ENCODE measurements at regions not wholly inside any gene's neighbourhood (a gene's known extent, or its start where the extent isn't known, plus 50 kb on each side); places are given as distances from the start of the nearest gene placed in this dataset.
"Not testable (repeated sequence)": the region's sequence is repeated elsewhere in the genome, so short reads cannot be mapped to it uniquely, and the experiment has no call there.

DNA sequence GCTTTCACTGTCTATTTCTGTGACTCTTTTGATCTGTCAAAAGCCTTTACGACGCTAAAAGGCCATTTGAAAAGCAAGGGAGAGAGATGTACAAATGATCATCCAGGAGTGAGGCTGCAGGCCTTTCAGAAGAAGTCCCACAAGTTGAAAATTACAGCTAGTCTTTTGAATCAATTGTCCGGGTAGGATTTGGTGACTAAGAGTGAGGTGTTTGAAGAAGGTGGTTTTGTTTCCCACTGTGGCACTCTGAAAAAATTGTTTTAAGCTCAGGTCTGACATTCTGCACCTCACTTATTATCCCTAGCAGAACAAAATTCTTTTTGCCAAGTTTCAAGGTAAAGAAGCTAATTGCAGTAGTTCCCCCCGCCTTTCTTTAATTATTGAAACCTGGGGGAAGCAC, 50.8 kb upstream of the TMEM108 start:
- Histone ChIP-seq H3K27ac (ENCODE audit: low read depth, low read length) (no peak overlapping the region), H3K36me3 (ENCODE audit: control insufficient read depth, insufficient read depth, low read length) (no peaks in the 10 kb centered on the region), H3K9ac (ENCODE audit: low read depth, low read length) (no peak overlapping the region), H3K9me3 (ENCODE audit: control insufficient read depth, insufficient read depth, low read length) (no peaks in the 10 kb centered on the region), H3K4me3 (ENCODE audit: low read depth, low read length) (no peak overlapping the region), H3K4me1 (ENCODE audit: control insufficient read depth, insufficient read depth, low read length) (no peaks in the 10 kb centered on the region), H3K27me3 (ENCODE audit: control insufficient read depth, insufficient read depth, low read length) (no peaks in the 10 kb centered on the region)

DNA sequence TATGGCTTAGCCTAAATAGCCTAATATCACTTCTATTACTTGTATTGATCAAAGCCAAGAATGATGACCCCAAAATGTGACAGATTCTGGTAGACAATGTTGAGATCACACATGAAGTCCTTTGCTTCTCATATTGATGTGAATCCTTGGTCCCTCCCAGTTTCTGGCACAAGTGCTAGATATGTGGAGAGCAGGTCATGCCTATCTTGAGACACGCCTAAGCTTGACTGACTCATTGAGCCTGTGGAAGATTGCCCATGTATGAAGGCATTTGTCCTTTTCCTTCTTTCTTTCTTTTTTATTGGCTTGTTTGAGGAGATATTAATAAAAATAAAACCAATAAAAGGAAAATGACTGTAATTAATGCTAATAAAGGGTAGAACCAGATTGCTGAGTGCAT, 54.0 kb upstream of the TMEM108 start:
- Histone ChIP-seq H3K4me1 (ENCODE audit: control insufficient read depth, insufficient read depth, low read length) (no peaks in the 10 kb centered on the region), H3K36me3 (ENCODE audit: control insufficient read depth, insufficient read depth, low read length) (no peaks in the 10 kb centered on the region), H3K9me3 (ENCODE audit: control insufficient read depth, insufficient read depth, low read length) (no peaks in the 10 kb centered on the region), H3K9ac (ENCODE audit: low read depth, low read length) (no peak overlapping the region), H3K4me3 (ENCODE audit: low read depth, low read length) (no peak overlapping the region), H3K27ac (ENCODE audit: low read depth, low read length) (no peak overlapping the region), H3K27me3 (ENCODE audit: control insufficient read depth, insufficient read depth, low read length) (no peaks in the 10 kb centered on the region)

DNA sequence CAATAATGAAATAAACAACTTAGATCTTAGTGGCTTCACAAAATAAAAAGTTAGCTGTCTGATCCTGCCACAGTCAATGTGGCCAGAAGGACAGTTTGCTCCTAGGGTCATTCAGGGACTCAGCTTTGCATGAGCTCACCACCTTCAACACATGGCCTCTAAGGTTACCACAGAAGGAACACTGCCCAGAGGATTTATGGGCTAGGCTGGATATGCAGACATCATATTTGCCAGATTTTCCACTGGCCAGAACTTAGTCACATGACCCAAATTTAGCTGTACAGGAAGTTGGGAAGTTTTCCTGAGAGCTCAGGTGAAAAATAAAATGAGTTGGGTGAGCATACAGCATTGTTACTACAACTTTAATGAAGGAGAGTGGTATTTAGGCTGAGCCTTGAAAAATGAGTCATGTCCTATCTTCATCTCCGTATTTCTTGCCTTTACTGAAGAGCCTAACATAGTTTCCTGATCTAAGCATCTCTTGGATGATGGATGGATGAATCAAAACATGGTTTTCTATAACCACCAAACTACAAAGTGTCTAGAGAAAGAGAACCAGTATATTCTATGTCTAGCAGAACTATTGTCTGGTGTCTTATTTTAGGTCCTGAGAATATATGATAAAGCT, 54.9 kb upstream of the TMEM108 start:
- Histone ChIP-seq H3K9me3 (ENCODE audit: control insufficient read depth, insufficient read depth, low read length) (no peaks in the 10 kb centered on the region), H3K4me1 (ENCODE audit: control insufficient read depth, insufficient read depth, low read length) (no peaks in the 10 kb centered on the region), H3K36me3 (ENCODE audit: control insufficient read depth, insufficient read depth, low read length) (no peaks in the 10 kb centered on the region), H3K27ac (ENCODE audit: low read depth, low read length) (no peak overlapping the region), H3K9ac (ENCODE audit: low read depth, low read length) (no peak overlapping the region), H3K4me3 (ENCODE audit: low read depth, low read length) (no peak overlapping the region), H3K27me3 (ENCODE audit: control insufficient read depth, insufficient read depth, low read length) (no peaks in the 10 kb centered on the region)

DNA sequence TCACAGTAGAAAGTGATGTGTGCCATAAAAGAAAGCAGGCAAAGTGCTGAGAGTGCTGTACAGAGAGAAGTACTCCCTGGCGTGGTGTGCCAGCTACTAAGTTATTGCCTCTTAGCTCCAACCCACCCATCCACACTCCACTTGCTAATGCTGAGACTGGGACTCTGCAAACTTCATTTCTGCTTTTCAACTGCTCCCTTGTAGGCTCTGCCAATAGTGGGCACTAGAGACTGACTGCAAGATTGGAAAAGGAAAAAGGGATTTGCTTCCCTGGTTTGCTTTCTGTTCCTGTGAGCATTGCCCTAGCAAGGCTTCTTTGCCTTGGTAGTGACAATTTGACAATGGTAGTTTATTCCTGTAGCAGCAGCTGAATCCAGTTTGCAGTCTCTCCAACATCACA, 56.5 kb upstream of the TMEM108 start:
- no peaks in the 10 kb centered on the region for H3K27me3 ChIP-seq (ENCODE audit: control insufficient read depth, insufficient read depth, low read length)
- no peaks in the 10 kb centered on the region for H3K4me1 ChIP-seq (ENCODE audit: control insufficient read depth, insufficient read depth, low read length)
- H3K36me3 ChIP-seq (ENCODE audit: control insufficient read depth, insufficient read depth, low read length) = no peaks in the 10 kb centered on the region
- H3K9me3 ChIP-seq (ENCODE audit: control insufficient read depth, insufficient read depth, low read length) = no peaks in the 10 kb centered on the region
- H3K27ac ChIP-seq (ENCODE audit: low read depth, low read length) = no peak overlapping the region
- no peak overlapping the region for H3K4me3 ChIP-seq (ENCODE audit: low read depth, low read length)
- H3K9ac ChIP-seq (ENCODE audit: low read depth, low read length) = no peak overlapping the region

DNA sequence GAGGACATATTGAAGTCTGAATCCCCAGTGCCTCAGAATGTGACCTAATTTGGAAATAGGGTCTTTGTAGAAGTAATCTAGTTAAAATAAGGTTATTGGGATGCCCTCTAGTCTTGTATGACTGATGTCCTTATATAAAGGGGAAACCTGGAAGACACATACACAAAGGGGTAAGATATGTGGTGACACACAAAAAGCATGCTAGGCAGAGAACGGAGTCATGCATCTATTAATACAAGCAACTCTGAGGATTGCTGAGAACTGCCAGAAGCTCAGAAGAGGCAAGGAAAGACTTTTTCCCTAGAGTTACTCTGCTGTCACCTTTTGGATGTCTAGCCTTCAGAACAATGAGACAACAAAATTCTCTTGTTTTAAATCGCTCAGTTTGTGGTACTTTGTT, 58.1 kb upstream of the TMEM108 start:
- Histone ChIP-seq H3K9me3 (ENCODE audit: control insufficient read depth, insufficient read depth, low read length) (no peaks in the 10 kb centered on the region), H3K36me3 (ENCODE audit: control insufficient read depth, insufficient read depth, low read length) (no peaks in the 10 kb centered on the region), H3K27me3 (ENCODE audit: control insufficient read depth, insufficient read depth, low read length) (no peaks in the 10 kb centered on the region), H3K4me1 (ENCODE audit: control insufficient read depth, insufficient read depth, low read length) (no peaks in the 10 kb centered on the region), H3K9ac (ENCODE audit: low read depth, low read length) (no peak overlapping the region), H3K27ac (ENCODE audit: low read depth, low read length) (no peak overlapping the region), H3K4me3 (ENCODE audit: low read depth, low read length) (no peak overlapping the region)

DNA sequence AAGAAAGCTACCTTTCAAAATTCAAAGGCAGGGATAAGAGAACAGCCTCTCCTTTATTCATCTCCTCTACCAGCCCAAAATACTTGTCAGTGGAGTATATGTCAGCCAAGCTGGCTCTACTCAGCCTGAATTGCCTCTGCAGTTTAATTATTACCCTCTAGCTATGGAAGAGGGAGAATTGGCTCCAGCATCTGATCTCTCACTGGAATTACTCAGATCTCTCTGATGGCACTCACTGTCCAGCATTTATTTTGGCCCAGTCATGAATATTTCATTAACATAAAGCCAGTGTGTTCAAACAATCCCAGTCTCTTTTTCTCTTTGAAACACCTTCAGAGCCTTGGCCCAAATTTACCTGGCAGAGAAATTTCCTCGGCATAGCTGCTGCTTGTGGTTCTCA, 58.6 kb upstream of the TMEM108 start:
- Histone ChIP-seq H3K9ac (ENCODE audit: low read depth, low read length) (no peak overlapping the region), H3K4me3 (ENCODE audit: low read depth, low read length) (no peak overlapping the region), H3K9me3 (ENCODE audit: control insufficient read depth, insufficient read depth, low read length) (no peaks in the 10 kb centered on the region), H3K27ac (ENCODE audit: low read depth, low read length) (no peak overlapping the region), H3K36me3 (ENCODE audit: control insufficient read depth, insufficient read depth, low read length) (no peaks in the 10 kb centered on the region), H3K4me1 (ENCODE audit: control insufficient read depth, insufficient read depth, low read length) (no peaks in the 10 kb centered on the region), H3K27me3 (ENCODE audit: control insufficient read depth, insufficient read depth, low read length) (no peaks in the 10 kb centered on the region)

DNA sequence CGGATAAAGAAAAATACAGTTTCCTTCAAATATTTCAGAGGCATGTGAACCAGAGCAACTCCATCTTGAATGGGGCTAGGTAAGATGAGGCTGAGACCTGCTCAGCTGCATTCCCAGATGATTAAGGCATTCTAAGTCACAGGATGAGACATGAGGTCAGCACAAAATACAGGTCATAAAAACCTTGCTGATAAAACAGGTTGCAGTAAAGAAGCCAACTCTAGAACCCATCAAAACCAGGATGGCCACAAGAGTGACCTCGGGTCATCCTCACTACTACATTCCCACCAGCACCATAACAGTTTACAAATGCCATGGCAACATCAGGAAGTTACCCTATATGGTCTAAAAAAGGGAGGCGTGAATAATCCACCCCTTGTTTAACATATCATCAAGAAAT, 59.2 kb upstream of the TMEM108 start:
- not testable (repeated sequence) for H3K27ac ChIP-seq (ENCODE audit: low read depth, low read length); H3K9ac ChIP-seq (ENCODE audit: low read depth, low read length); H3K9me3 ChIP-seq (ENCODE audit: control insufficient read depth, insufficient read depth, low read length); H3K27me3 ChIP-seq (ENCODE audit: control insufficient read depth, insufficient read depth, low read length); H3K4me3 ChIP-seq (ENCODE audit: low read depth, low read length); H3K36me3 ChIP-seq (ENCODE audit: control insufficient read depth, insufficient read depth, low read length); H3K4me1 ChIP-seq (ENCODE audit: control insufficient read depth, insufficient read depth, low read length)

DNA sequence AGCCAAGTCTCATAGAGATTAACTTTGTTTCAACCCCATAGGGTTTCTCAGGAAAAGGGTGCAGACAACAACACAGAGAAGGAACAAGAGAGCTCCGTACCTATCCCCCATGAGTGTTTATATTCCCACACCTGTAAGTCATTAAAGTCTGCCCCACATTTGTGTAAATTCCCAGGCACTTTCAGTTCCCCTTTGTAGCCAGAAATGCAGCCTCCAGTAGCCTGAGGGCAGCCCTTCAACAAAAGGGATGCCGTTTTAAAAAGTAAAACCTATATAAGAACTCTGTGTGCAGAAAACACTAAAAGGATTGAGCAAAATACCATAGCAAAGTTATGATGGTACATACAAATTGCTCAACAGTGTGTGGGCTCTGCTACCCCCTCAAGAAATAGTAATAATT, 59.7 kb upstream of the TMEM108 start:
- H3K4me3 ChIP-seq (ENCODE audit: low read depth, low read length) = no peak overlapping the region

DNA sequence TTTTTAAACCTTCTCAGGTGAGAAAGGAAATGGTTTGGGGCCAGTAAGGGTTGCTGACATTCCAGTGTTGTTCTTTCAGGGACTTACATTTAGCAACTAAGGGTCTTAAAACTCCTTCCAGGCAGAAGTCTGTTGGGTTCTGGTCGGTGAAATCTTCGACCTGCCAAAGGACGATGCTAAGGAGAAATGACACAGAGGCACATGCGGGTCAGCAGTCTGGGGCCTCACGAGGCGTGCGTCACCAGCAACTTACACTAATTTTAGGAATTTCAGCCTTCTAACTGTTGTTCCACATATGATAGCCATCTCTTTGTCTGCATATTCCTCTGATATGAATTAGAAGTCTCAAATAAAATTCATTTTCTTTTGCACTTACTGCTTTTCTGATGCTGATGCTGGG, 64.1 kb upstream of the TMEM108 start:
- Histone ChIP-seq H3K9ac (ENCODE audit: low read depth, low read length) (no peak overlapping the region), H3K36me3 (ENCODE audit: control insufficient read depth, insufficient read depth, low read length) (no peaks in the 10 kb centered on the region), H3K4me1 (ENCODE audit: control insufficient read depth, insufficient read depth, low read length) (no peaks in the 10 kb centered on the region), H3K4me3 (ENCODE audit: low read depth, low read length) (no peak overlapping the region), H3K27ac (ENCODE audit: low read depth, low read length) (no peak overlapping the region), H3K9me3 (ENCODE audit: control insufficient read depth, insufficient read depth, low read length) (no peaks in the 10 kb centered on the region), H3K27me3 (ENCODE audit: control insufficient read depth, insufficient read depth, low read length) (no peaks in the 10 kb centered on the region)

More for the DNA sequence above, 59.7 kb upstream of the TMEM108 start:
- H3K27ac ChIP-seq (ENCODE audit: low read depth, low read length) = no peak overlapping the region
- H3K9me3 ChIP-seq (ENCODE audit: control insufficient read depth, insufficient read depth, low read length) = no peaks in the 10 kb centered on the region
- H3K4me1 ChIP-seq (ENCODE audit: control insufficient read depth, insufficient read depth, low read length) = no peaks in the 10 kb centered on the region
- no peak overlapping the region for H3K9ac ChIP-seq (ENCODE audit: low read depth, low read length)
- no peaks in the 10 kb centered on the region for H3K27me3 ChIP-seq (ENCODE audit: control insufficient read depth, insufficient read depth, low read length)
- no peaks in the 10 kb centered on the region for H3K36me3 ChIP-seq (ENCODE audit: control insufficient read depth, insufficient read depth, low read length)

DNA sequence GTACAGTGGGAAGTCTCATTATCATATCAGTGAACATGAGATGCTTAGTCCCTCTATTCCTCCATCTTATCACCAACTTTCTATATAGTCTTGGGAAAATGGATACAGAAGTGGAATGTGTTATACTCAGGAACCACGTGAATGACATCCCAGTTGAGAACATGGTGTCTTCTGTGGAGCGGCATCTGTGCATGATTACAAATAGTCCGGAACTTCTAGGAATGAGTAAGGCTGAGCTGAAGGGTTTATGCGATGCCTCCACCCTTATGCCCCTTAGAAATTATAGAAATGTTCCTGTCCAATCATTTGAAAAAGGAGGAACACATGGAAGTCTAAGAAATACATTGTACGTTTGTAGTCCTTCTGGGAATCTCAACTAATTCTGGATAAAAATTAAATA, 64.8 kb upstream of the TMEM108 start:
- no peaks in the 10 kb centered on the region for H3K9me3 ChIP-seq (ENCODE audit: control insufficient read depth, insufficient read depth, low read length)
- no peak overlapping the region for H3K27ac ChIP-seq (ENCODE audit: low read depth, low read length)
- H3K27me3 ChIP-seq (ENCODE audit: control insufficient read depth, insufficient read depth, low read length) = no peaks in the 10 kb centered on the region
- no peak overlapping the region for H3K4me3 ChIP-seq (ENCODE audit: low read depth, low read length)
- no peak overlapping the region for H3K9ac ChIP-seq (ENCODE audit: low read depth, low read length)
- no peaks in the 10 kb centered on the region for H3K4me1 ChIP-seq (ENCODE audit: control insufficient read depth, insufficient read depth, low read length)
- no peaks in the 10 kb centered on the region for H3K36me3 ChIP-seq (ENCODE audit: control insufficient read depth, insufficient read depth, low read length)

DNA sequence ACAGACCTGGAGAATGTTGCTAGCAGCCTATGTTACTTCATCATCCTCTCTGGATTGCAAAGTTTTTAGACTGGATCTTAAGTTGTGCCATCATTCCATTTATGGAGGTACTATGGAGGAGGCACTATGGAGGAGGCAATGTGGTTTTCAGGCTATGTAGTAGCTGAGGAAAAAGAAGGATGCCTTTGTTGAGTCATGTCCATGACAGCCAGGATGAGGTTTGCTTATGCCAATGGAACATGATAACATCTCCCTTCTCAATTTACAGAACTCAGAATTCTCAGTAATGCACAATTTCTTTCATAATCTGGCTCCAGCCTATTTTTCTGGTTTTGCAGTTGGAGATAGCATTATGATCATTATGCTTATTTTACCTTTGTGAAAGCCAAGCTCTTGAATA, 65.9 kb upstream of the TMEM108 start:
- no peaks in the 10 kb centered on the region for H3K27me3 ChIP-seq (ENCODE audit: control insufficient read depth, insufficient read depth, low read length)
- no peaks in the 10 kb centered on the region for H3K9me3 ChIP-seq (ENCODE audit: control insufficient read depth, insufficient read depth, low read length)
- H3K27ac ChIP-seq (ENCODE audit: low read depth, low read length) = no peak overlapping the region
- H3K4me3 ChIP-seq (ENCODE audit: low read depth, low read length) = no peak overlapping the region
- no peak overlapping the region for H3K9ac ChIP-seq (ENCODE audit: low read depth, low read length)
- no peaks in the 10 kb centered on the region for H3K4me1 ChIP-seq (ENCODE audit: control insufficient read depth, insufficient read depth, low read length)
- no peaks in the 10 kb centered on the region for H3K36me3 ChIP-seq (ENCODE audit: control insufficient read depth, insufficient read depth, low read length)

DNA sequence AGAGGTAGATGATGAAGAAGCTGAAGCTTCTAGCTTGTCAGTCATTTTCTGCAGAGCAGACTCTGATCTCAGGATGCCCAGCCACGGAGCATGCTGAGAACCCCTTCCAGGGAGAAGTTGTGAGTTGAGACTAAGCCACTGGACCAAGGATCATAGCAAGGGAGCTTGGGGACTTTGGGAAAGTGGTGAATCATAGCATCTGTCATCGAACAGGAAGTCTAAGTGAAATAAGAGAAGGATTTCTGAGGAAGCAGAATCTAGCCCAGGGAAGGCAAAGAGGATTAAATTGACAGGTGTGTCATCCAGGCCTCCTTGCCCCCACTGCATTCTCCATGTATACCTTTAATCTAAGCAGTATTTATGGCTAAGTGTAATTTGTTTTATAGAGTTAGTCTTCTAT, 71.8 kb upstream of the TMEM108 start:
- H3K9ac ChIP-seq (ENCODE audit: low read depth, low read length) = no peak overlapping the region
- H3K27me3 ChIP-seq (ENCODE audit: control insufficient read depth, insufficient read depth, low read length) = no peaks in the 10 kb centered on the region
- no peaks in the 10 kb centered on the region for H3K36me3 ChIP-seq (ENCODE audit: control insufficient read depth, insufficient read depth, low read length)
- H3K4me3 ChIP-seq (ENCODE audit: low read depth, low read length) = no peak overlapping the region
- no peak overlapping the region for H3K27ac ChIP-seq (ENCODE audit: low read depth, low read length)
- H3K4me1 ChIP-seq (ENCODE audit: control insufficient read depth, insufficient read depth, low read length) = no peaks in the 10 kb centered on the region
- H3K9me3 ChIP-seq (ENCODE audit: control insufficient read depth, insufficient read depth, low read length) = no peaks in the 10 kb centered on the region

All from HUES48 (cell line).